Astrocyte (in vitro differentiated cells and primary cell): ENCODE measurements at regions not wholly inside any gene's neighbourhood (a gene's known extent, or its start where the extent isn't known, plus 50 kb on each side); places are given as distances from the start of the nearest gene placed in this dataset.

Source experiments
- CTCF ChIP-seq: IDR thresholded peaks from 2 replicates; pipeline ENCODE4 v1.5.1; 2011; ENCODE audit warnings: low read depth, mild to moderate bottlenecking, inconsistent platforms, low read length, moderate library complexity; ENCODE audit not compliant: insufficient read depth
- EZH2 ChIP-seq: IDR thresholded peaks from 2 replicates; pipeline ENCODE4 v1.6.1; 2012; ENCODE audit warnings: mild to moderate bottlenecking, low read length, inconsistent platforms; ENCODE audit not compliant: insufficient read depth

- no peak for TF ChIP-seq CTCF
- TF ChIP-seq EZH2: no peak
These were observed 89.8 kb upstream of the MAP3K7 start for GRCh38 chr6:90676516-90677300.
